ENCODE measurements at regions not wholly inside any gene's neighbourhood (a gene's known extent, or its start where the extent isn't known, plus 50 kb on each side); places are given as distances from the start of the nearest gene placed in this dataset.

DNA sequence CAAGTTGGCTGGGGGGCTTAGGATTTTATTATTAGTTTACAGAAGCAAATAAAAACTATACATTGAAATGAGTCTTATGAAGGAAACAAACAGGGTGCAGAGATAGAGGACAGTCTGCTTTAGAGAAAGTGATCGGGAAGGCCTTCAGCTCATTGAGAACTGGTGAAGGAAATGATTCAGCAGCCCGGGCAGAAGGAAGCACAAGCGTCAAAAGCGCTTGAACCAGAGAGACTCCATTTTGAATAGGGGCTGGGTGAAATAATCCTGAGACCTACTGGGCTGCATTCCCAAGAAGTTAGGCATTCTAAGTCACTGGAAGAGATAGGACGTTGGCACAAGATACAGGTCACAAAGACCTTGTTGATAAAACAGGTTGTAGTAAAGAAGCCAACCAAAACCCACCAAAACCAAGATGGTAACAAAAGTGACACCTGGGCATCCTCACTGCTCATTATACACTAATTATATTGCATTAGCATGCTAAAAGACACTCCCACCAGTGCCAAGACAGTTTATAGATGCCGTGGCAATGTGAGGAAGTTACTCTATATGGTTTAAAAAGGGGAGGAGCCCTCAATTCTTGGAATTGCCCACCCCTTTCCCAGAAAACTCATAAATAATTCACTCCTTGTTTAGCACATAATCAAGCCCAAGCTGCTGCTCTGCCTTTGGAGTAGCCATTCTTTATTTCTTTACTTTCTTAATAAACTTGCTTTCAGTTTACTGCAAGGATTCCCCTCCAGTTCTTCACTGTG is 83.1 kb upstream of the MPP7 start (continued):
- no peak for TF ChIP-seq RCOR1 (IDR thresholded peaks at IDR 0.05; ENCODE audit: insufficient replicate concordance, low read length)

DNA sequence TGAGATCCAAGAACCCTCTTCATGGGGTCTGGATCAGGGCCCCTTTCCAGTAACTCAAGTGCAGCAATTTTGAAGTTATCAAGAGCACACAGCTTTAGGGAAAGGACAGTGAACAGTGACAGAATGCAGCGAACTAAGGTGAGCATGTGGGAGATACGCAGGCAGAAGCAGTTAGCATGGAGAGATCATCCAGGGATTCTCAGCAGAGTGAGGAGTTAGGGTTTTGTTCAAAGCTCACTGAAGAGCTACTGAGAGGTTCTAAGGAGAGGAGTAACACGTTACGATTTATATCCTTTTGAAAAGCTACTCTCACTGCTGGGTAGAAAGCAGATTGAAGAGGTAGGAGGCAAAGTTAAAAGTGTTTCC is 83.6 kb upstream of the MPP7 start:
- Histone ChIP-seq H3K56ac (ENCODE audit: extremely low read depth, insufficient read depth, low read length) (no peak overlapping the region), H3K4me3 (ENCODE audit: insufficient read depth, low read depth, low read length) (no peak overlapping the region), H2BK5ac (ENCODE audit: low read depth, low read length, poor library complexity, severe bottlenecking) (no peak overlapping the region), H4K8ac (ENCODE audit: low read depth in 2 of 2, low read length in 2 of 2) (no peak overlapping the region), H3K27ac (ENCODE audit: insufficient read depth, low read length) (no peak overlapping the region), H4K20me1 (ENCODE audit: insufficient read depth, low read length) (no peaks in the 10 kb centered on the region), H2BK120ac (ENCODE audit: low read depth, low read length) (no peak overlapping the region), H2AFZ (replicated peaks; ENCODE audit: low read length, poor library complexity) (peak overlapping the region; percentile 46), H2AK5ac (ENCODE audit: low read depth, low read length) (no peak overlapping the region), H3K4ac (ENCODE audit: low read depth, low read length) (no peak overlapping the region), H3K9me1 (ENCODE audit: insufficient read depth, low read length) (no peaks in the 10 kb centered on the region), H3K23ac (ENCODE audit: low read depth, low read length) (no peak overlapping the region), H4K5ac (ENCODE audit: low read depth, low read length) (no peak overlapping the region), H3K18ac (ENCODE audit: low read depth, low read length) (no peak overlapping the region), H3K9ac (ENCODE audit: low read depth, low read length) (no peak overlapping the region), H2BK15ac (ENCODE audit: low read depth, low read length) (no peak overlapping the region), H3K27me3 (ENCODE audit: control insufficient read depth, insufficient read depth, low read length) (peaks cover 23% of the 10 kb centered on the region), H2AK9ac (replicated peaks; ENCODE audit: low read depth, low read length, poor library complexity) (no peak overlapping the region), H3K79me1 (ENCODE audit: low read depth in 1 of 2, low read length in 2 of 2) (no peaks in the 10 kb centered on the region), H3K4me1 (ENCODE audit: control insufficient read depth, insufficient read depth, low read length) (no peaks in the 10 kb centered on the region), H2BK20ac (ENCODE audit: low read depth, low read length) (no peak overlapping the region), H3K14ac (replicated peaks; ENCODE audit: low read depth, low read length) (no peak overlapping the region), H3K36me3 (ENCODE audit: control insufficient read depth, insufficient read depth, low read length) (no peaks in the 10 kb centered on the region), H4K91ac (ENCODE audit: insufficient read depth, low read depth, low read length) (no peak overlapping the region), H3K9me3 (ENCODE audit: control insufficient read depth, insufficient read depth, low read length) (0 out of 2 replicates have a peak, but pooled peaks cover 2% of the 10 kb centered on the region), H3K4me2 (ENCODE audit: low read depth, low read length) (no peak overlapping the region)
- ChIA-PET CTCF (interaction anchor here (1.7 kb wide), 1 partner anchor 136 kb away, joined by 4 read pairs; no protein-coding TSS in a partner anchor), POLR2A (ENCODE audit: unreplicated experiment) (no interaction called here)
- in situ Hi-C loops (cut with MboI; ENCODE audit: low sequenced_read_pairs) = loop anchor here (10.0 to 25.0 kb wide), 3 partner anchors 649 to 942 kb away; partner anchors contain the start of gene MKX
- intact Hi-C loops (cut with micrococcal nuclease) = loop anchor here (10.0 kb wide), 1 partner anchor 522 kb away; no protein-coding TSS in a partner anchor
- dilution Hi-C loops (cut with HindIII; ENCODE audit: low sequenced_read_pairs, unreplicated experiment) = loop anchor here (25.0 kb wide), 1 partner anchor 124 kb away; no protein-coding TSS in a partner anchor
- DNase-seq (no peak), ATAC-seq (ENCODE audit: low read depth) (no peak)
- TF ChIP-seq RCOR1 (IDR thresholded peaks at IDR 0.05; ENCODE audit: insufficient replicate concordance, low read length) = no peak
- no peak for TF ChIP-seq MAFK (IDR thresholded peaks at IDR 0.05; ENCODE audit: low read depth, low read length)
- no peak for TF ChIP-seq BHLHE40 (IDR thresholded peaks at IDR 0.05; ENCODE audit: low read depth, low read length)
- BruUV-seq (replicated peaks) = no TSS peak
- WGBS, 2 experiments (ENCODE audit: extremely low coverage in 2 of 2, insufficient read length in 1 of 2) = 40% methylated on average over 1 of the region's 4 CpGs; no CpG with 5 or more reads in 1 of the 2 experiments

Data from IMR-90 (cell line).